ENCODE measurements at regions not wholly inside any gene's neighbourhood (a gene's known extent, or its start where the extent isn't known, plus 50 kb on each side); places are given as distances from the start of the nearest gene placed in this dataset.

- TF ChIP-seq CTCF (IDR thresholded peaks at IDR 0.05) (no peak), TCF7L2 (IDR thresholded peaks at IDR 0.05; ENCODE audit: low read depth, low read length) (no peak), POLR2AphosphoS5 (IDR thresholded peaks at IDR 0.05; ENCODE audit: low read depth, low read length) (no peak), REST (IDR thresholded peaks at IDR 0.05; ENCODE audit: insufficient read depth in 1 of 2, low read depth in 2 of 2, low read length in 1 of 2) (no peak), SIN3A (IDR thresholded peaks at IDR 0.05; ENCODE audit: borderline replicate concordance, insufficient read depth, low read depth, low read length) (no peak)
These were observed 52.1 kb downstream of the PTGR3 start for GRCh38 chr18:75156831-75157230.

All from Panc1 (cell line).